Astrocyte of the cerebellum (primary cell): ENCODE measurements at regions not wholly inside any gene's neighbourhood (a gene's known extent, or its start where the extent isn't known, plus 50 kb on each side); places are given as distances from the start of the nearest gene placed in this dataset.

Experiments used
- DNase-seq: peaks from one replicate; pipeline ENCODE4 v3.0.0-alpha.2; 2011; ENCODE audit warnings: low read depth
- H3K4me3 ChIP-seq: 2 replicates; pipeline ENCODE4 v1.5.1; 2011; ENCODE audit warnings: mild to moderate bottlenecking, low read depth, low read length, moderate library complexity
- CTCF ChIP-seq: IDR thresholded peaks from 2 replicates; pipeline ENCODE4 v1.5.1; 2012; ENCODE audit warnings: low read length, low read depth, moderate library complexity, mild to moderate bottlenecking; ENCODE audit errors: missing control alignments
- in situ Hi-C: cut with HindIII; loops from 2 replicates; pipeline ENCODE4 v1.10.0; 2017; ENCODE audit warnings: low sequenced_read_pairs

GRCh38 chr9:1962122-1962521 is 53.0 kb upstream of the SMARCA2 start:
- no peak for DNase-seq
- no peak overlapping the region for H3K4me3 ChIP-seq
- TF ChIP-seq CTCF = no peak
- in situ Hi-C loops = no loop called here

GRCh38 chr9:1962588-1963106 is 52.5 kb upstream of the SMARCA2 start:
- no peak for DNase-seq
- no peak for TF ChIP-seq CTCF
- no peak overlapping the region for H3K4me3 ChIP-seq
- in situ Hi-C loops = no loop called here

- in situ Hi-C loops = no loop called here
- TF ChIP-seq CTCF = no peak
- DNase-seq = no peak
- no peak overlapping the region for H3K4me3 ChIP-seq
Measured at GRCh38 chr9:1964093-1964492, 51.1 kb upstream of the SMARCA2 start.
